ENCODE measurements at regions not wholly inside any gene's neighbourhood (a gene's known extent, or its start where the extent isn't known, plus 50 kb on each side); places are given as distances from the start of the nearest gene placed in this dataset.
A peak's percentile ranks its signal among the peaks of the same experiment; 100 is the strongest.

- intact Hi-C loops (cut with DNase I; ENCODE audit: low total_unique reads), result no loop called here
- no peaks in the 10 kb centered on the region for H3K36me3 ChIP-seq
- TF ChIP-seq EP300 (IDR thresholded peaks at IDR 0.05; ENCODE audit: low read depth) (no peak), CTCF (IDR thresholded peaks at IDR 0.05) (peak; percentile 78 to 88 (median 81))
- no peaks in the 10 kb centered on the region for H3K27me3 ChIP-seq
- no peaks in the 10 kb centered on the region for H3K4me1 ChIP-seq
- no peak overlapping the region for H3K4me3 ChIP-seq
- H3K9me3 ChIP-seq, result no peaks in the 10 kb centered on the region
- peak; percentile 76 for DNase-seq
- WGBS, 2 donors (ENCODE audit: low coverage in 1 of 2), result 38% methylated on average over 10 of the region's 17 CpGs; no CpG with 5 or more reads in 1 of the 2 donors
- H3K27ac ChIP-seq, result no peak overlapping the region
- in situ Hi-C loops (cut with MboI; ENCODE audit: low pct_ligation_motif_present in 1 of 4, low pct_unique_long_range_greater_than_20kb in 1 of 4, low sequenced_read_pairs in 3 of 4), result loop anchor here in 3 of 4 donors (10.0 to 25.0 kb wide), 5 partner anchors 60 to 417 kb away; partner anchors contain the start of genes RSPH3 (in 2 of the 3) and TAGAP (in 1 of the 3)
Observed at GRCh38 chr6:159104163-159104925, 59.6 kb upstream of the TAGAP start.

- no peak overlapping the region for H3K4me3 ChIP-seq
- no peaks in the 10 kb centered on the region for H3K27me3 ChIP-seq
- no peak overlapping the region for H3K27ac ChIP-seq
- in situ Hi-C loops (cut with MboI; ENCODE audit: low pct_ligation_motif_present in 1 of 4, low pct_unique_long_range_greater_than_20kb in 1 of 4, low sequenced_read_pairs in 3 of 4) (loop anchor here in 3 of 4 donors (10.0 to 25.0 kb wide), 5 partner anchors 59 to 416 kb away; partner anchors contain the start of genes RSPH3 (in 2 of the 3) and TAGAP (in 1 of the 3)), intact Hi-C loops (cut with DNase I; ENCODE audit: low total_unique reads) (no loop called here)
- TF ChIP-seq POLR2A (IDR thresholded peaks at IDR 0.05), result no peak
- TF ChIP-seq POLR2AphosphoS5 (IDR thresholded peaks at IDR 0.05), result no peak
- no peak for TF ChIP-seq CTCF (IDR thresholded peaks at IDR 0.05)
- no peak for TF ChIP-seq EP300 (IDR thresholded peaks at IDR 0.05; ENCODE audit: low read depth)
- WGBS, 2 donors (ENCODE audit: low coverage in 1 of 2), result 61 to 77% methylated on average over 1 to 14 of the region's 18 CpGs
- H3K9me3 ChIP-seq, result no peaks in the 10 kb centered on the region
- H3K4me1 ChIP-seq, result no peaks in the 10 kb centered on the region
- H3K36me3 ChIP-seq, result no peaks in the 10 kb centered on the region
- DNase-seq, result no peak
Observed at GRCh38 chr6:159103396-159104162, 58.8 kb upstream of the TAGAP start.

- intact Hi-C loops (cut with DNase I; ENCODE audit: low total_unique reads) (no loop called here), in situ Hi-C loops (cut with MboI; ENCODE audit: low pct_ligation_motif_present in 1 of 4, low pct_unique_long_range_greater_than_20kb in 1 of 4, low sequenced_read_pairs in 3 of 4) (loop anchor here in 3 of 4 donors (10.0 to 25.0 kb wide), 5 partner anchors 58 to 415 kb away; partner anchors contain the start of genes RSPH3 (in 2 of the 3) and TAGAP (in 1 of the 3))
- DNase-seq, result no peak
- Histone ChIP-seq H3K9me3 (no peaks in the 10 kb centered on the region), H3K36me3 (no peaks in the 10 kb centered on the region), H3K4me1 (no peaks in the 10 kb centered on the region), H3K4me3 (no peak overlapping the region), H3K27ac (no peak overlapping the region), H3K27me3 (no peaks in the 10 kb centered on the region)
- TF ChIP-seq POLR2A (IDR thresholded peaks at IDR 0.05), result no peak
- WGBS, 2 donors (ENCODE audit: low coverage in 1 of 2), result 62 to 92% methylated on average over 2 to 5 of the region's 5 CpGs
Observed at GRCh38 chr6:159102373-159103160, 57.8 kb upstream of the TAGAP start.

- Histone ChIP-seq H3K4me3 (no peak overlapping the region), H3K9me3 (no peaks in the 10 kb centered on the region), H3K4me1 (no peaks in the 10 kb centered on the region), H3K27me3 (no peaks in the 10 kb centered on the region), H3K36me3 (no peaks in the 10 kb centered on the region), H3K27ac (no peak overlapping the region)
- in situ Hi-C loops (cut with MboI; ENCODE audit: low pct_ligation_motif_present in 1 of 4, low pct_unique_long_range_greater_than_20kb in 1 of 4, low sequenced_read_pairs in 3 of 4), result loop anchor here in 3 of 4 donors (10.0 to 25.0 kb wide), 5 partner anchors 57 to 414 kb away; partner anchors contain the start of genes RSPH3 (in 2 of the 3) and TAGAP (in 1 of the 3)
- TF ChIP-seq CTCF (IDR thresholded peaks at IDR 0.05), result no peak
- TF ChIP-seq POLR2A (IDR thresholded peaks at IDR 0.05), result no peak
- no peak for TF ChIP-seq POLR2AphosphoS5 (IDR thresholded peaks at IDR 0.05)
- no peak for TF ChIP-seq EP300 (IDR thresholded peaks at IDR 0.05; ENCODE audit: low read depth)
- WGBS, 2 donors (ENCODE audit: low coverage in 1 of 2), result 78 to 90% methylated on average over 1 to 11 of the region's 11 CpGs
- no peak for DNase-seq
- intact Hi-C loops (cut with DNase I; ENCODE audit: low total_unique reads), result no loop called here
Observed at GRCh38 chr6:159101656-159102055, 56.9 kb upstream of the TAGAP start.
